Astrocyte (in vitro differentiated cells and primary cell): ENCODE measurements at regions not wholly inside any gene's neighbourhood (a gene's known extent, or its start where the extent isn't known, plus 50 kb on each side); places are given as distances from the start of the nearest gene placed in this dataset.

Source experiments
- CTCF ChIP-seq: IDR thresholded peaks from 2 replicates; pipeline ENCODE4 v1.5.1; 2011; ENCODE audit warnings: low read depth, mild to moderate bottlenecking, inconsistent platforms, low read length, moderate library complexity; ENCODE audit not compliant: insufficient read depth
- EZH2 ChIP-seq: IDR thresholded peaks from 2 replicates; pipeline ENCODE4 v1.6.1; 2012; ENCODE audit warnings: mild to moderate bottlenecking, low read length, inconsistent platforms; ENCODE audit not compliant: insufficient read depth

- TF ChIP-seq CTCF (no peak), EZH2 (no peak)
Observed at GRCh38 chr6:43865086-43865485, 95.1 kb downstream of the VEGFA start.
